OCI-LY1 (cell line): ENCODE measurements at regions not wholly inside any gene's neighbourhood (a gene's known extent, or its start where the extent isn't known, plus 50 kb on each side); places are given as distances from the start of the nearest gene placed in this dataset.

Experiments used
- EZH2 ChIP-seq: fragments of 200-600 bp; sonication (generic), shearing (Covaris generic); IDR thresholded peaks from 2 replicates; pipeline ENCODE4 v1.8.0; 2017; ENCODE audit warnings: borderline replicate concordance, mixed run types, mild to moderate bottlenecking, antibody characterized with exemption, low read length, moderate library complexity, mixed read lengths
- TF ChIP-seq, protein P1 (sequence below): fragments of 200-600 bp; sonication (generic), shearing (Covaris generic); IDR thresholded peaks from 2 replicates; pipeline ENCODE4 v1.5.1; 2017; ENCODE audit warnings: mild to moderate bottlenecking, antibody characterized with exemption, low read length, moderate library complexity, mixed read lengths

DNA sequence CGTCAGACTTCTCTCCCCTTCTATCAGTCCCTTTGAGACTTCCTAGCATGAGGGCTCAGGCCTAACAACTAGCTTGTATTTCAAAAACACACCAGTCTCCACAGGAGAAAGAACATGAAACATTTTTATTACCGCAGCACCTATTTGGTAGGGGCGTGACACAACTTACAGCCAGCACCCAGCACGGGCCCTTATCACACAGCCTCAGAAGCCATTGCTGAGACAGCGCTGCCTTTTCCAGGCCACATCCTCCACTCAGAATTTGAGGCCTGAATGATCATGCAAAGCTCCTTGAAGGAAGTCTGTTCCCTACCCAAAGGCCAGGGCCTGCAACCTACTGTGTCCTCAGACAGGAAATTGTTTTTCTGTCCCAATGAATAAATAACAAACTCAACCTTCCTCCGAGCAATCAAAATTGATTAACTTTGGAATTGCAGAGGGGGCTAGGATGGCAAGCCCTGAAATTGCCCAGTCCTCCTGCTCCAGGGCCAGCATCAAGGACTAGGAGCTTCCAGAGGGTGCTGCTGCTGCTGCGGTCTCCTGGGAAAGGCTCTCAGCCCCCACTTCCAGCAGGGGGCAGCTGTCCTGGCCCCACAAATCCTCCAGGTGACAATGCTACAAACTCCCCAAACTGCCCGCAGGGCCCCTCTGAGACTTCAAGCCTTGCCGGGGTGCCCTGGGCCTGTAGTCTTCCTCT lies 94.3 kb upstream of the GALNT2 start:
- TF ChIP-seq, protein P1, sequence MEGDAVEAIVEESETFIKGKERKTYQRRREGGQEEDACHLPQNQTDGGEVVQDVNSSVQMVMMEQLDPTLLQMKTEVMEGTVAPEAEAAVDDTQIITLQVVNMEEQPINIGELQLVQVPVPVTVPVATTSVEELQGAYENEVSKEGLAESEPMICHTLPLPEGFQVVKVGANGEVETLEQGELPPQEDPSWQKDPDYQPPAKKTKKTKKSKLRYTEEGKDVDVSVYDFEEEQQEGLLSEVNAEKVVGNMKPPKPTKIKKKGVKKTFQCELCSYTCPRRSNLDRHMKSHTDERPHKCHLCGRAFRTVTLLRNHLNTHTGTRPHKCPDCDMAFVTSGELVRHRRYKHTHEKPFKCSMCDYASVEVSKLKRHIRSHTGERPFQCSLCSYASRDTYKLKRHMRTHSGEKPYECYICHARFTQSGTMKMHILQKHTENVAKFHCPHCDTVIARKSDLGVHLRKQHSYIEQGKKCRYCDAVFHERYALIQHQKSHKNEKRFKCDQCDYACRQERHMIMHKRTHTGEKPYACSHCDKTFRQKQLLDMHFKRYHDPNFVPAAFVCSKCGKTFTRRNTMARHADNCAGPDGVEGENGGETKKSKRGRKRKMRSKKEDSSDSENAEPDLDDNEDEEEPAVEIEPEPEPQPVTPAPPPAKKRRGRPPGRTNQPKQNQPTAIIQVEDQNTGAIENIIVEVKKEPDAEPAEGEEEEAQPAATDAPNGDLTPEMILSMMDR = peak; percentile 30; the same call in 1 of the 2 replicates
- no peak for TF ChIP-seq EZH2
